ENCODE measurements at regions not wholly inside any gene's neighbourhood (a gene's known extent, or its start where the extent isn't known, plus 50 kb on each side); places are given as distances from the start of the nearest gene placed in this dataset.

- intact Hi-C loops (cut with micrococcal nuclease; ENCODE audit: unreplicated experiment) = no loop called here
- Mint-ChIP-seq H3K27me3 (ENCODE audit: insufficient read depth, unreplicated experiment) (no peaks in the 10 kb centered on the region), H3K4me3 (ENCODE audit: unreplicated experiment) (no peak overlapping the region), H3K9me3 (ENCODE audit: unreplicated experiment) (no peaks in the 10 kb centered on the region), H3K36me3 (ENCODE audit: insufficient read depth, unreplicated experiment) (no peaks in the 10 kb centered on the region), H3K27ac (ENCODE audit: unreplicated experiment) (no peak overlapping the region), H3K4me1 (ENCODE audit: low read depth, unreplicated experiment) (no peaks in the 10 kb centered on the region)
- Histone ChIP-seq H3K27me3 (replicated peaks; ENCODE audit: control insufficient read depth, insufficient read depth, low read length) (no peaks in the 10 kb centered on the region), H3K36me3 (ENCODE audit: control insufficient read depth, insufficient read depth, low read length) (no peaks in the 10 kb centered on the region), H3K4me3 (ENCODE audit: low read depth, low read length) (no peak overlapping the region), H3K9me3 (no peaks in the 10 kb centered on the region), H3K4me1 (no peaks in the 10 kb centered on the region)
- TF ChIP-seq CTCF (IDR thresholded peaks at IDR 0.05; ENCODE audit: insufficient read depth in 1 of 2, low read depth in 1 of 2, low read length in 1 of 2, severe bottlenecking in 1 of 2, unreplicated experiment in 1 of 2) = no peak
- no TSS peak for BruUV-seq (replicated peaks)
- DNase-seq = no peak
- CTCF ChIA-PET = no interaction called here
- POLR2A ChIA-PET = no interaction called here
Observed at GRCh38 chr3:96017556-96017955, 796.8 kb upstream of the EPHA6 start.

- no TSS peak for BruUV-seq (replicated peaks)
- H3K36me3 Mint-ChIP-seq (ENCODE audit: insufficient read depth, unreplicated experiment) = no peaks in the 10 kb centered on the region
- POLR2A ChIA-PET = no interaction called here
- intact Hi-C loops (cut with micrococcal nuclease; ENCODE audit: unreplicated experiment) = no loop called here
- CTCF ChIA-PET = no interaction called here
- H3K27me3 Mint-ChIP-seq (ENCODE audit: insufficient read depth, unreplicated experiment) = no peaks in the 10 kb centered on the region
- peak in 1 of 2 experiments; percentile 4 for TF ChIP-seq CTCF (IDR thresholded peaks at IDR 0.05; ENCODE audit: insufficient read depth in 1 of 2, low read depth in 1 of 2, low read length in 1 of 2, severe bottlenecking in 1 of 2, unreplicated experiment in 1 of 2)
- H3K27ac Mint-ChIP-seq (ENCODE audit: unreplicated experiment) = no peak overlapping the region
- Histone ChIP-seq H3K4me1 (no peaks in the 10 kb centered on the region), H3K9me3 (no peaks in the 10 kb centered on the region), H3K27me3 (replicated peaks; ENCODE audit: control insufficient read depth, insufficient read depth, low read length) (no peaks in the 10 kb centered on the region), H3K36me3 (ENCODE audit: control insufficient read depth, insufficient read depth, low read length) (no peaks in the 10 kb centered on the region), H3K4me3 (ENCODE audit: low read depth, low read length) (no peak overlapping the region)
- no peaks in the 10 kb centered on the region for H3K4me1 Mint-ChIP-seq (ENCODE audit: low read depth, unreplicated experiment)
- DNase-seq = no peak
- H3K9me3 Mint-ChIP-seq (ENCODE audit: unreplicated experiment) = no peaks in the 10 kb centered on the region
- H3K4me3 Mint-ChIP-seq (ENCODE audit: unreplicated experiment) = no peak overlapping the region
Observed at GRCh38 chr3:96022676-96023075, 791.7 kb upstream of the EPHA6 start.

- CTCF ChIA-PET = no interaction called here
- H3K36me3 Mint-ChIP-seq (ENCODE audit: insufficient read depth, unreplicated experiment) = no peaks in the 10 kb centered on the region
- H3K27me3 Mint-ChIP-seq (ENCODE audit: insufficient read depth, unreplicated experiment) = no peaks in the 10 kb centered on the region
- Histone ChIP-seq H3K36me3 (ENCODE audit: control insufficient read depth, insufficient read depth, low read length) (no peaks in the 10 kb centered on the region), H3K9me3 (no peaks in the 10 kb centered on the region), H3K27me3 (replicated peaks; ENCODE audit: control insufficient read depth, insufficient read depth, low read length) (no peaks in the 10 kb centered on the region), H3K4me1 (no peaks in the 10 kb centered on the region), H3K4me3 (ENCODE audit: low read depth, low read length) (no peak overlapping the region)
- BruUV-seq (replicated peaks) = no TSS peak
- no peak overlapping the region for H3K27ac Mint-ChIP-seq (ENCODE audit: unreplicated experiment)
- H3K9me3 Mint-ChIP-seq (ENCODE audit: unreplicated experiment) = no peaks in the 10 kb centered on the region
- intact Hi-C loops (cut with micrococcal nuclease; ENCODE audit: unreplicated experiment) = no loop called here
- no peaks in the 10 kb centered on the region for H3K4me1 Mint-ChIP-seq (ENCODE audit: low read depth, unreplicated experiment)
- no peak overlapping the region for H3K4me3 Mint-ChIP-seq (ENCODE audit: unreplicated experiment)
- TF ChIP-seq CTCF (IDR thresholded peaks at IDR 0.05; ENCODE audit: insufficient read depth in 1 of 2, low read depth in 1 of 2, low read length in 1 of 2, severe bottlenecking in 1 of 2, unreplicated experiment in 1 of 2) = no peak
- DNase-seq = no peak
- POLR2A ChIA-PET = no interaction called here
Observed at GRCh38 chr3:96027718-96028117, 786.7 kb upstream of the EPHA6 start.

All from Caco-2 (cell line).